Fibroblast of lung (primary cell): ENCODE measurements at regions not wholly inside any gene's neighbourhood (a gene's known extent, or its start where the extent isn't known, plus 50 kb on each side); places are given as distances from the start of the nearest gene placed in this dataset.

Experiments used
- CTCF ChIP-seq, 2 donors: IDR thresholded peaks in 1 of 2; conservative IDR thresholded peaks in 1 of 2; 1 replicate in 1 of 2; 2 replicates in 1 of 2; pipeline ENCODE4 v1.5.1; 2011 to 2012; ENCODE audit warnings: low read length in 2 of 2, control low read depth in 1 of 2, inconsistent platforms in 1 of 2, low read depth in 1 of 2, mild to moderate bottlenecking in 1 of 2
- EZH2 ChIP-seq: IDR thresholded peaks from 2 replicates; pipeline ENCODE4 v1.5.1; 2012; ENCODE audit warnings: low read length, control low read depth, mild to moderate bottlenecking; ENCODE audit errors: missing control alignments

- TF ChIP-seq CTCF (conservative IDR thresholded peaks at IDR 0.05 in 1 of 2, IDR thresholded peaks at IDR 0.05 in 1 of 2; ENCODE audit: low read depth in 1 of 2, low read length in 2 of 2) (no peak), EZH2 (no peak)
These were observed 120.4 kb upstream of the PTGFR start for GRCh38 chr1:78370356-78370755.
